BJ (cell line): ENCODE measurements at regions not wholly inside any gene's neighbourhood (a gene's known extent, or its start where the extent isn't known, plus 50 kb on each side); places are given as distances from the start of the nearest gene placed in this dataset.

ENCODE experiments used
- CTCF ChIA-PET: fragments of 350-600 bp; formaldehyde crosslinking; extraction: SDS; loops from one replicate; lab custom pipeline; 2021; ENCODE audit warnings: antibody characterized with exemption, inconsistent platforms; lab: Yijun Ruan, JAX
- POLR2A ChIA-PET: fragments of 300-600 bp; sonication (Branson Sonifier 250); formaldehyde crosslinking; extraction: SDS; loops from one replicate; lab custom pipeline; 2021; ENCODE audit warnings: antibody characterized with exemption; lab: Charles Lee
- DNase-seq: peaks from one replicate; pipeline ENCODE4 v3.0.0-alpha.2; 2011; ENCODE audit warnings: low read depth
- H3K27me3 ChIP-seq: 2 replicates; pipeline ENCODE4 v1.6.0; 2011; ENCODE audit warnings: low read length; ENCODE audit not compliant: control insufficient read depth, insufficient read depth
- H3K36me3 ChIP-seq: 2 replicates; pipeline ENCODE4 v1.5.1; 2011; ENCODE audit warnings: low read length; ENCODE audit not compliant: control insufficient read depth, insufficient read depth
- H3K4me3 ChIP-seq: 2 replicates; pipeline ENCODE4 v1.5.1; 2011; ENCODE audit warnings: low read depth, mild to moderate bottlenecking, control low read depth, low read length
- TF ChIP-seq, protein P1 (sequence below): IDR thresholded peaks from 2 replicates; pipeline ENCODE4 v1.5.1; 2011; ENCODE audit warnings: low read depth, mild to moderate bottlenecking, control low read depth, inconsistent platforms, low read length, moderate library complexity; ENCODE audit not compliant: insufficient read depth

DNA sequence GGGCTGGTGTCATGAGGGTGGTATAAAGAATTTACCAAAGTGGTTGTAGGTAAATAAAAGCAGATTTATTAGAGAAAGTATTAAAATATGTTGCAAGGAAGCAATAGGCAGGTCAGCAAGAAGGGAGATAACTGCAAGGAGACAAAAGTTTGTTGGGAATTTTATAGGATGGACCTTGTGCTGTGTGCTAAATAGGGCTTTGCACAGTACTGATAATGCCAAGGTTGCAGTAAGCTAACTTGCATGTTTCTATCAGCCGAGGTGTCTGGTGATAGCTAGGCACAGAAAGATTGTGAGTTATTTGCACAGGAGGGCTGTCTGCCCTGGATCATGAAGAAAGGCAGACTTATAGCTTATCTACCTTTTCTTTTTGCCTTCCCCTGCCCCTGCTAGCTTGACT lies 102.5 kb upstream of the SPRED1 start:
- Histone ChIP-seq H3K27me3 (peaks cover 4% of the 10 kb centered on the region; the same call in 1 of the 2 replicates), H3K36me3 (no peaks in the 10 kb centered on the region), H3K4me3 (no peak overlapping the region)
- TF ChIP-seq, protein P1, sequence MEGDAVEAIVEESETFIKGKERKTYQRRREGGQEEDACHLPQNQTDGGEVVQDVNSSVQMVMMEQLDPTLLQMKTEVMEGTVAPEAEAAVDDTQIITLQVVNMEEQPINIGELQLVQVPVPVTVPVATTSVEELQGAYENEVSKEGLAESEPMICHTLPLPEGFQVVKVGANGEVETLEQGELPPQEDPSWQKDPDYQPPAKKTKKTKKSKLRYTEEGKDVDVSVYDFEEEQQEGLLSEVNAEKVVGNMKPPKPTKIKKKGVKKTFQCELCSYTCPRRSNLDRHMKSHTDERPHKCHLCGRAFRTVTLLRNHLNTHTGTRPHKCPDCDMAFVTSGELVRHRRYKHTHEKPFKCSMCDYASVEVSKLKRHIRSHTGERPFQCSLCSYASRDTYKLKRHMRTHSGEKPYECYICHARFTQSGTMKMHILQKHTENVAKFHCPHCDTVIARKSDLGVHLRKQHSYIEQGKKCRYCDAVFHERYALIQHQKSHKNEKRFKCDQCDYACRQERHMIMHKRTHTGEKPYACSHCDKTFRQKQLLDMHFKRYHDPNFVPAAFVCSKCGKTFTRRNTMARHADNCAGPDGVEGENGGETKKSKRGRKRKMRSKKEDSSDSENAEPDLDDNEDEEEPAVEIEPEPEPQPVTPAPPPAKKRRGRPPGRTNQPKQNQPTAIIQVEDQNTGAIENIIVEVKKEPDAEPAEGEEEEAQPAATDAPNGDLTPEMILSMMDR, result no peak
- DNase-seq, result no peak
- POLR2A ChIA-PET, result no interaction called here
- CTCF ChIA-PET, result no interaction called here

DNA sequence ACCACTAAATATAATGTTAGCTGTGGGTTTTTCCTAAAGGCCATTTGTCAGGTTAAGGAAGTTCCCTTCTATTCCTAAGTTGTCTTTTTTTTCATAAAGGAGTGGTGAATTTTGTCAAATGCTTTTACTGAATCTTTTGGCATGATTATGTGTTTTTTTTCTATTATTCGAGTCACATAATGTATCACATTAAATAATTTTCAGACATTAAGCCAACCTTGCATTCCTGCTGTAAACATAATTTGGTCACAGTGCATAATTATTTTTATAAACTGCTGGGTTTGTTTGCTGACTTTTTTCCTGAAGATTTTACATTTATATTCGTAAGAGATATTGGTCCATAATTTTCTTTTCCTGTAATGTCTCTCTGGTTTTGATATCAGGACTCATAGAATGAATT lies 101.8 kb upstream of the SPRED1 start:
- H3K4me3 ChIP-seq, result no peak overlapping the region
- H3K36me3 ChIP-seq, result no peaks in the 10 kb centered on the region
- peaks cover 2% of the 10 kb centered on the region; the same call in 1 of the 2 replicates for H3K27me3 ChIP-seq
- no peak for DNase-seq
- TF ChIP-seq, protein P1, result no peak
- CTCF ChIA-PET, result no interaction called here
- POLR2A ChIA-PET, result no interaction called here

DNA sequence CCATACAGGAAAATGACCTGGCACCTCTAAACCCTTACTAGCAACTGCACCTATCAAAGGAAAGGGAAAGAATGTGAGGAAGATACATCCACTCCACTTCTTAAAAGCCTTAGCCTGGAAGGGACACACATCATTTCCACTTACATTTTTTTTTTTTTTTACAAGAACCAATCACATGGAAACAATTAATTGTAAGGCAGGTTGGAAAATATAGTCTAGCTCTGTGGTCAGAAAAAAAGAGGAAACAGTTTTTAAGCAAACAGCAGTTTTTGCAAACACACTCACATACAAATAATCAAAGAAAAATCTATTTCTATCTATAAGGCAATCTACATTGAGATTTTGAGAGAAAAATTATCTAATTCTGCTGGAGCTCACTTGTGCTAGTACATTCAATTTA lies 98.9 kb upstream of the SPRED1 start:
- no peaks in the 10 kb centered on the region for H3K36me3 ChIP-seq
- no peaks in the 10 kb centered on the region for H3K27me3 ChIP-seq
- CTCF ChIA-PET, result no interaction called here
- DNase-seq, result no peak
- POLR2A ChIA-PET, result no interaction called here
- TF ChIP-seq, protein P1, result no peak
- H3K4me3 ChIP-seq, result no peak overlapping the region

DNA sequence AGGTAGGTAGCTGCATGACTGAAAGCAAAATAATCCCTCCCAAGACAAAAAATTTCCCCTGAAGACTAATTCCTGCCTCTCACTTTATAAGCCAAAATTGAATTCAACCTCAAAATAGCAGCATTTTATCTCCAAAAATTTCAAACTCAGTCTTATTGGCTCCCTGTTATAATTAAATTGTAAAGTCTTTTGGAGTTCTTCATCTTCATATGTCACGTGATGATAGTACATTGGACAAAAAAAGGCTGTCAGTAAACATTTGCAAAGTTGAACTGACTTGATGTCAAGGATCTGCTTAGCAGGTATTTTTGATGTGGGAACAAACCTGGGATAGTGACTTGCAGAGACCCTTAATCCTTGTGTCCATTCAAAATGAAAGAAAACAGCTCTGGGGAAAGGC lies 98.4 kb upstream of the SPRED1 start:
- TF ChIP-seq, protein P1, result no peak

DNA sequence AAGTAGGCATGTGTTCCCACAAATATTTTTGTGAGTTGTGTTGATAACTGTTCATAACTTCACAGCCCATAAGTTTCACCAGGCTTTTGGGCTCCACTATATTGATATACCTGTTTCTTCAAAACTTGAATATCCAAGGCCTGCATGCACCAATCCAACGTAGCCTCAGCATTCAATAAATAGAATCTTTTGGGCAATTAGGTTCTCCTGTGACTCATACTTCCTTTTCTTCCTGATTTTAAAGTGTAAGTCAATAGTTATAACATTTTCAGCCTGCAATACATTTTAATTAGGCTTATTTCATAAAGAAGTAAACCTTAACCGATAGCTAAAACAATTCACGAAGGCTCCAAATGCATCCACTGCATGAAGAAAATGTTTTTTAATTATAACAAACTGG lies 97.8 kb upstream of the SPRED1 start:
- ChIA-PET POLR2A (interaction anchor here (0.6 kb wide), 1 partner anchor 146 kb away, joined by 3 read pairs; no protein-coding TSS in a partner anchor), CTCF (no interaction called here)
- TF ChIP-seq, protein P1, result no peak
- no peaks in the 10 kb centered on the region for H3K36me3 ChIP-seq
- H3K27me3 ChIP-seq, result 0 out of 2 replicates have a peak, but pooled peaks cover 1% of the 10 kb centered on the region
- no peak overlapping the region for H3K4me3 ChIP-seq
- no peak for DNase-seq

More for the DNA sequence above, 98.4 kb upstream of the SPRED1 start:
- CTCF ChIA-PET, result no interaction called here
- Histone ChIP-seq H3K36me3 (no peaks in the 10 kb centered on the region), H3K27me3 (0 out of 2 replicates have a peak, but pooled peaks cover 1% of the 10 kb centered on the region), H3K4me3 (no peak overlapping the region)
- DNase-seq, result no peak
- POLR2A ChIA-PET, result interaction anchor here (0.6 kb wide), 1 partner anchor 147 kb away, joined by 3 read pairs; no protein-coding TSS in a partner anchor
